GM18517 (cell line): ENCODE measurements at regions not wholly inside any gene's neighbourhood (a gene's known extent, or its start where the extent isn't known, plus 50 kb on each side); places are given as distances from the start of the nearest gene placed in this dataset.

Source experiments
- ATAC-seq: cut with Tn5 transposase; IDR thresholded peaks from one replicate; pipeline ENCODE4 v1.9.1; 2021; ENCODE audit warnings: mild to moderate bottlenecking, moderate library complexity; ENCODE audit not compliant: unreplicated experiment

DNA sequence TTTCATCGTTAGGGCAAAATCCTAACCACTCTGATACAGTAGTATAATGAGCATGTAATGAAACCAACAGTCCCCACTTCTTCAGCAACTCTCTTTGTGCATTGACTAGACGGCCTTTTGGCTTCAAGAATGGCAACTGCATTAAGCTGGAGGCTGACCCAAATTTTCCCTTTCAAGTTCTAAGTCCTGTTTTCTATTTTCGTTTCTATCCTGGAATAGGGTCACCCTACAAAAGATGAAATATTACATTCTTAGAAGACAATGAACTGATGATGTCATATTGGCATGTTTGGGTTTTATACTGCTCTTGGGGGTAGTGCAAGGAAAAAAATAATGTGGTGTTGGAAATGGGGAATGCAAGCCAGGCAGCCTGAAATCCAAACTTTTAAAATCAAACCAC, 254.4 kb downstream of the ETAA1 start:
- ATAC-seq: no peak

DNA sequence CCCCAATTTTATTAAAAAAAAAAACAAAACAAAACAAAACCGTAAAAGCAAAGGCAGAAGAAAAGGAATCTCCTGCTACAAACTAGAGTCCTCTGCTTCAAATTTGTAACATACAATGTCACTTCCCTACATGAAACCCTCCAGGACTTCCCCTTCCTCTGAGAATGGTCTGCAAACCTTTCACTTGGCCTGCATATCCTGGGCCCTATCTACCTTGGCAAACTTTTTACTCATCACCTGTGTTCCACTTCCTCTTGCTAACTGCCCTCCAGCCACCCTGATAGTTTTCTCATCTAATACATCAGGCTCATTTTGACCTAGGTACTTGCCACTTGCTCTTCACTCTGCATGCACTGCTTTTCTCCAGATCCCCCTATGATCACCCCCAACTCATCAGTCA, 255.5 kb downstream of the ETAA1 start:
- peak; percentile 71 for ATAC-seq

DNA sequence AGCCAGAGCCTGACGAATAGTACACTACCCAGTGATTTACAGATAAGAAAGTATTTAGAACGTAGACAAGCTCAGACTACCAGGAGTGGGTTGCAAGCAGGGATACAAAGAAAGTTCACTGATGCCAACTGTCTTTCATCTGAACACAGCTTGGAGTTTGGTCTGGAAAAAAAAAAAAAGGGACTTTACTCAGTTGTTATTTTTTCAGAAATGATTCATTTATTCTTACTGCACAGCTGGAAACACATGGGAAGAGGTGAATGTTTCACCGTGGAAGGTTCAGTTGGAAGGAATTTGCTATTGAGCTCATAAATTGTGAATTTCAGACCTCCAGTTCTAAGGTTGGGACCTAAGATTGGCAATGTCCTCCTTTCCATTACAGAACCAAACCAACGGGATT, 259.7 kb downstream of the ETAA1 start:
- no peak for ATAC-seq

GRCh38 chr2:67658820-67659219, 261.7 kb downstream of the ETAA1 start:
- ATAC-seq: no peak

- no peak for ATAC-seq
These were observed 263.0 kb downstream of the ETAA1 start for GRCh38 chr2:67660015-67660602.

DNA sequence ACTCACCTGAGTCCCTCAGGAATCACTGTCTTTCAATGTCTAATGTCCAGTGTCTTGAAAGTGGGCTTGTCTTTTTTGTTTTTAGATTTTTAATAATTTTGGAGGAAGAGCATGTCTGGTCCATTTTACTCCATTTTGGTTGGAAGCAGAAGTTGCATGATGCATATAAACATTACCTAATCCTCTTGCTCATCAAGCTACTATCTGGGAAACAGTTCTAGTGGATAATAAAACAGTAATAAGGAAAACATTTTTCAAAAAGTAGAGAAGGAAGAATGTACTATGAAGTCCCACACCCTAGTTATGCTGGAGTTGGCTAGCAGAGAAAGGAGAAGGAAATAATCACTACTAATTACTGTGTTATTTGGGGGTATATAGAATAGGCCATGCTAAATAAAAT, 263.7 kb downstream of the ETAA1 start:
- no peak for ATAC-seq

GRCh38 chr2:67662222-67662621, 265.1 kb downstream of the ETAA1 start:
- no peak for ATAC-seq

DNA sequence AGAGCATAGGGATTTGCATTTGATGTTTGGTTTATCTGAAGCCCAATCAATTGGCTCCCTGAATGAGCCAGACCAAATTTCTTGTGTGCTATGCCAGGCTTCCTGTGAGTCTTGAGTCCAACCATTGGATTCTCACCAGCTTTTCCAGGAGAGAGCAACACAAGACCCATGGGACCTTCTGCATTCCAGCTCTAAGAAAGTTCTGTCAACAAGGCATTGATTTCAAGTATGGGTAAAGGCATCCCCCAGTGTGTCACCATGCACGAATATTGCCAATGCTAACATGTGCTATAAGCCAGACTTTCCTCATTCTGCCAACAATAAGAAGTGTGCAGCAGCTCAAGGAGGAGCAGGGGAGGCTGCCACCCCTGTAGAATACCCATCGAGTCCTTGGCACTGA, 266.6 kb downstream of the ETAA1 start:
- ATAC-seq: no peak

DNA sequence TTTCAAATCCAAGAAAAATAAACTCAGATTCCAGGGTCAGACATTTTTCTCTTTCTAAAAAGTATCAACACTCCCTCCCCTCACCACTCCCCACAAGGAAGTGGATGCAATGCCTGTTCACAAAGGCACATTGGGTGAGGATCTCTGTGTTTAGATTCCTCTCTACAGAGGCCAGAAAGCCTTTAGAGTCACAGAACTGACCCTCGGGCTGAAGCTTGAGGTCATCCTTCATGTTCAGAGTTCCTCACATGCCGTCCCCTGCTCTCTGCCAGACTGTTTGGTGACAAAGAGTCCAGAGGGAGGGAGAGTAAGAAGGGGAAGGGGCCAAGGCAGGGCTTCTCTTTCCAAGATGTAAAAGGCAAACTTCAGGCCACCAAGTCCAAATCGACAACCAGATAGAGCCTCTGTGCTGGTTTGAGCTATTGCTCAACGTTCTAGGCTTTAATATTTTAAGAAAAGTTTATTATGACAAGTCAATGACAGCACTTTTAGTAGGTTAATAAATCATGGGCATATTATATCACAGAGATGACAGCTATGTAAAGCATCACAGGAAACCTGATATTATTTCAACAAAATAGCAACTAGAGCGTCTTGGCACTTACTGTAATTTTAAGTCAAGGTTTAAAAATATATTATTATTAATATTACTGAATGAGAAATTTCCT, 269.4 kb downstream of the ETAA1 start:
- ATAC-seq: no peak

DNA sequence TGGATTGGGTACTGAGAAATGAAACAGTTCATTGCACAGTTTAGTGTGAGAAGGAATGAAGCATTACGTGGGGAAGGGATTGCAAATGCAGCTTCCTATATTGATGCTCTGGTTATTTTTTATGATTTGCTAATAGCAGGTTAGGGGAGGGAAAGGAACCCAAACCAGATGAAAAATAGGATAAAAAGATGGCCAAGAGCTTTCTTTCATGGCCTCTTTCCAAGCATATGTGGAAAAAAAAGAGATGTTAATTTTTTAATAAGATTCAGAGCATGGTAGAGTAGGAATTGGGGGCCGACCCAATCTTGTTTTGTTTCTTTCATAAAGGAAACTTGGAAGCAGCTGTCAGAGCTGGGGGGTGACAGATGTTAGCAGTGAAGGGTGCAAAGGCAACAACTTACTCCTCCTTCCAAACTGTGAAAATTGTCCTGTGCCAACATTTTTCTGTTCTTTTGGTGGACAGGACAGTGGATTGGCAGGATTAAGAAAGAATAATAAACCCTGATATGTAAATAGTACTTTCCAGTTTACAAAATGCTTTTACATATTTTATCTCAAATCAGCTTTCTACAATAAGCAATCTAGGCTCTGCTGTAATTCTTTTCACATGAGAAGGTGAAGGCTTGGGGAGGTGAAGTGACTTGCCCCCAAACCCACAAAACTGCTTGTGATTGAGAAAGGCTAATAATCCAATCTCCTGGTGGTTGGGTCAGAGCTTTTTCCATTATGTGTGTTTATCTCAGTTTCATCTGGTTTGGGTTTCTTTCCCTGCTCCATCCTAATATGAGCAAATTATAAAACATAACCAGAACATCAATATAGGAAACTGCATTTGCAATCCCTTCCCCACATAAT, 270.1 kb downstream of the ETAA1 start:
- ATAC-seq: no peak

DNA sequence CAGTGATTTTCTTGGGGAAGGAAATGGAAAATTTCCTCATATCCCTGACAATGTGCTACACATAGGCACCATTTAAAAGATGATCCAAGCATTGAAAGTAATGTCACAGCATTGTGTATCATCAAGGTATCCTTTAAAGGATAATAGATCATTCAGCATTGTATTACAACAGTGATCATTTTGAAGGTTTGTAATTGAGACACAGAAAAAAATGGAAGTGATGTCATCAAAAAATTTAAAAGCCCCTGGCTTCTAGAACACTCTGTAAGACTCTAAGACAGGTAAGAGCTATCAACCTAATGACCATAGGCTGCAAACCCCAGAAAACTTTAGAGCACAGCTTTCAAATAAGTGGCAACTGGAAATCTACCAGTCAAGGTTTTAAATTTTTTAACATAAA, 271.4 kb downstream of the ETAA1 start:
- ATAC-seq: no peak

DNA sequence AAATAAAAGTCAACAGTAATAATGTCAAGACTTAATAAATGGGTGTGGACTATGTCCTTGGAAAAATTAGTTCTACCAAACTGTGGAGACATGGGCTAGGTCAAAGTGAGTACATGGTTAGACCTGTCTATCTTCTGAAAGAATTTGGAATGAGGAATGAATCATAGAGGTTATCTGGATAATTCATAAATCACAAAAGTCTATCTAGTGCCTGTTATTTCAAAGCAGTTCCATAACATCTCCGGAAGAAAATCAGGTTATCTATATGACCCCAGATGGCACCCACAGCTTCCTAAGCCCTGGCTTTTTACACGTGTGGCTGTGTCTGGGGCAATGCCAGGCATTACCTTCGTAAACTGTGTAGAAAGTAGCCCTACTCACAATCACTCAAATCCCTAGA, 272.0 kb downstream of the ETAA1 start:
- no peak for ATAC-seq

DNA sequence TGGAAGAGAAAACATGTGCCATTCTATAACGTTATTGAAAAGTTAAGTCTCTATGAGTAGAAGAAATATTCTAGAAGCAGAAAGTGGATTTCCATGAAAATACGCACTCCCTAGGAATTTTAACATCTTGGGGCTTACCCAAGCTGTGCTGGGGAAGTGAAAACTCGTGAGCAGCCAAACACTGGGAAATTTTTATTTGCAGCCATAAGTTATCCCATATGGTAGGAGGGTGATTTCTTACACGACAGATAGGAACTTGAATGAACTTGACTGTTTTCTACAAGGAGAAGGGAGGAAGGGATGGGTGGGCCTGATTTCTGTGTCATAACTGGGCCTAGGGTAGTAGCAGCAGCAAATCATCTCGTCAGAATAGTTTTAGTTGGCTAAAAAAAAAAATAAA, 272.6 kb downstream of the ETAA1 start:
- ATAC-seq: no peak

DNA sequence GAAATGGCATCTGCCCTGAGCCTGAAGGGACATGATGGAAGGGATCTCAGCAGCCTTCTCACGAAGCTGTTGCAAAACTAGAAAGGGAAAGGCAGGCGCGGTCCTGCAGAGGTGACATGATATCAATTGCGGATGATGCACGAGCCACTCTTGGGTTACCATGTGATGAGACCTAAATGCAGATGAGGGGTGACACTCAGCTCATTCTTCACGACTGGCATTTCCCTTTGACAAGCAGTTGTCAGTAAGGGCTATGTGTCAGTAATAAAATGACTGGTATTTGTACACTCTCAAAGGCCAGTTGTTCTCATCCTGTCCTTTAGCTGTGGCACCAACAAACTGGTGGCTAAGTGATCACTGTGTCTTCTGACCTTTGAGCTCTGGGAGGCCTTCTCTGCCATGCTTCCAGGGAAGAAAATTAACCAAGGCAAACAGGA, 273.6 kb downstream of the ETAA1 start:
- no peak for ATAC-seq

- ATAC-seq: no peak
These were observed 274.6 kb downstream of the ETAA1 start for GRCh38 chr2:67671464-67672450.

DNA sequence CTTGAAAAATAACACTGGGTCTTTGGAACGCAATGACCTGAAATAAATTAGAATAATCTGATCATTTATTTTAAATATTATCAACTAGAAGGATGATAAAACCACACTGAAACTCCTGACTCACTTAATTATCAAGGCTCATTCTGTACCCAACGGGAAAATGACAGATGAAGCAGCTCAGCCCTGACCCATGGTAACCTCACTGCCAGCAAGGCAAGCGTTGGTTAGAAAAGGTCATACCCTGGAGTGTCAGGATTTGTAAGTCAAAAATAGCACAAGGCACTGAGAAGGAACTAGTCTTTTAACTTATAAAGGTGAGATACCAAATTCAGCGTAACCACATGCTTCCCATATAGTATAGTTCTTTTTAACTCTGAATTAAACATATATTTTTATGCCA, 277.5 kb downstream of the ETAA1 start:
- ATAC-seq: no peak

DNA sequence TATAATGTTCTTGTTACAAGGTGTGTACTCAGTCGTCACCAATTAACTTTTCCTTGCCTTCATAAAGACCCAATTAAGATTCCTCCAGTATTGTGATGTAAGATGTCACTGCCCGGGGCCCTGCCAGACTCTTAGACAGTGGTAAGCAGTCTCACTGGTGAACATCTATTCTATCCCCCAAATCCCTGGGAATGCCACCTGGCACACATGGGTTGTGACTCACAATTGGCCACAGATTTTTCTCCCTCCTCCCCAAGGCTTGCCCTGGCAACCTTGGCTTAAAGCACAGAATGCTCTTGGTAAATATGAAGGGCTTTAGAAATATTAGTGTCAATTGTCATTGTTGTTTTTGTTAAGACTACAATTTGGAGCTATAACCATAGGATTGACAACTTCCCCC, 287.9 kb downstream of the ETAA1 start:
- ATAC-seq: no peak

DNA sequence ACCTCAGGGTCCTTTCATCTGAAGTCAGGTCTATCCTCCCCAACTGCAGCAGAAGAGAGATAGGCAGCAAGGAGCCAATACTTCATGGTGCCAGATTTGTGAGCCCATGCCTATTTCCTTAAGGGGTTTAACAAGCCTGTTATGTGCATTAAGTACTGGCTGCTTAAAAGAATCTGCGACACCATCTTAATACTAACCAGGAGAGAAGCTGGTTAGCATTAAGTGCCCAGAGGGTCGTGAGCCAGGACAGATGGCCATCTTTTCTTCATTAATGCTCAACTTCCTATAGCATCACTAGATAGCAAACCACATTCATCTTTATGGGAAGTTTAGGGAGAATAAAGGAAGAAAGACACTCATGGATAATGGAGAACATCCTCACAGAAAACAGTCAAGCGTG, 289.1 kb downstream of the ETAA1 start:
- no peak for ATAC-seq

DNA sequence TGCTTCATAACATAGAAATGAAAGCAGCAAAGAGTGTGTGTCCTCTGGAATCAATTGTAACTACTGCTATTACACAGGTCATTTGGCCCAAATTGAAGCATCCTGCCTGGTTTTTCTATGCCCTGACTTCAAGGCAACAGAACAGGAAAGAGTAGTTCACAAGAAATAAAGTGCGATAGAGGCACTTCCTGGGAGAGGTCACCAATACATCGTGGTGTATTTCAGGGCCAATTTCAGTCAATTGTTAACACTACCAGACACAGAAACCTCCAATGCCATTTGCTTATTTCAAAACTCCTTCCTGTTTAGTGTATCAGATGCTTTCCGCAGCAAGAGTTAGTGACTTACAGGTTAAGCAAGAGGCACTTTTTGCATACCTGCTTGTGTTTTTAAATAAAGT, 292.1 kb downstream of the ETAA1 start:
- no peak for ATAC-seq

DNA sequence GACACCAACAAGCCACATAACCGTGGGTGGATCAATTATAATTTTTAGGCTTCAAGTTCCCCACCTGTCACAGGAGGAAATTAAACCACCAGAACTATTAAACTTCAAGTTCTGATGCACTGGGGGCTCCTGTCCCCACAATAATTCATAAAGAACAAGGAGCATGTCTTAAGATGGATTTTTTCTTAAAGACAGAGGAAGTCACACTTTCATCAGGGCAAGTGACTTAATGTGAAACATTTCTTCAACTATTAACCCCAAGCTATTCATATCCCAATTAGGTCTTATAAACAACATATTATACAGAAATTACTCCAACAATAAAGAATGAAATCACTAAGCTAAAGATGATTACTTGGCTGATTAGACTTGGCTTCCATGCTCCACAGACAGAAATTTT, 292.5 kb downstream of the ETAA1 start:
- no peak for ATAC-seq

- no peak for ATAC-seq
These were observed 297.3 kb downstream of the ETAA1 start for GRCh38 chr2:67694445-67694844.
